ENCODE measurements at regions not wholly inside any gene's neighbourhood (a gene's known extent, or its start where the extent isn't known, plus 50 kb on each side); places are given as distances from the start of the nearest gene placed in this dataset.

GRCh38 chr7:110309941-110310340 is 781.0 kb upstream of the LRRN3 start:
- no peak for ATAC-seq
- no peak overlapping the region for H3K9ac ChIP-seq (ENCODE audit: control insufficient read depth, insufficient read depth, low read length)
- no peak for FAIRE-seq
- H3K27ac ChIP-seq (ENCODE audit: control insufficient read depth, insufficient read depth) = no peak overlapping the region
- no peaks in the 10 kb centered on the region for H3K79me2 ChIP-seq (ENCODE audit: control insufficient read depth, insufficient read depth, low read length)
- no TSS peak for BruUV-seq (replicated peaks)
- ChIA-PET CTCF (no interaction called here), RAD21 (ENCODE audit: unreplicated experiment) (no interaction called here), SMC1A (ENCODE audit: uncharacterized antibody, unreplicated experiment) (no interaction called here), POLR2A (interaction anchor here (0.6 kb wide), 1 partner anchor 91 kb away, joined by 4 read pairs; no protein-coding TSS in a partner anchor)
- H3K4me3 ChIP-seq = no peak overlapping the region
- H3K36me3 ChIP-seq (ENCODE audit: control insufficient read depth in 2 of 2, insufficient read depth in 2 of 2, low read length in 1 of 2) = no peaks in the 10 kb centered on the region
- in situ Hi-C loops (cut with MboI) = no loop called here
- no peak overlapping the region for H3K4me2 ChIP-seq (ENCODE audit: control insufficient read depth, insufficient read depth)
- H3K4me1 ChIP-seq (ENCODE audit: control insufficient read depth, insufficient read depth, low read length) = no peaks in the 10 kb centered on the region
- intact Hi-C loops (cut with micrococcal nuclease; ENCODE audit: unreplicated experiment) = no loop called here
- TF ChIP-seq MYC (IDR thresholded peaks at IDR 0.05; ENCODE audit: insufficient read depth, insufficient read length, insufficient replicate concordance, low read length, severe bottlenecking) (no peak), PAX5 (IDR thresholded peaks at IDR 0.05; ENCODE audit: borderline replicate concordance, low read depth, low read length) (no peak), SIX5 (IDR thresholded peaks at IDR 0.05; ENCODE audit: low read depth, low read length, severe bottlenecking) (no peak), ATF7 (IDR thresholded peaks at IDR 0.05; ENCODE audit: low read depth) (no peak), ZNF24 (IDR thresholded peaks at IDR 0.05) (no peak), TCF12 (IDR thresholded peaks at IDR 0.05; ENCODE audit: low read depth, low read length) (no peak), KAT2A (conservative IDR thresholded peaks at IDR 0.05; ENCODE audit: control insufficient read depth, low read depth, low read length) (no peak), BACH1 (IDR thresholded peaks at IDR 0.05; ENCODE audit: borderline replicate concordance) (no peak), SMC3 (IDR thresholded peaks at IDR 0.05; ENCODE audit: borderline replicate concordance, low read length) (no peak), HDGF (IDR thresholded peaks at IDR 0.05) (no peak), RUNX3 (IDR thresholded peaks at IDR 0.05; ENCODE audit: low read length) (no peak)
- TF ChIP-seq, protein P1, sequence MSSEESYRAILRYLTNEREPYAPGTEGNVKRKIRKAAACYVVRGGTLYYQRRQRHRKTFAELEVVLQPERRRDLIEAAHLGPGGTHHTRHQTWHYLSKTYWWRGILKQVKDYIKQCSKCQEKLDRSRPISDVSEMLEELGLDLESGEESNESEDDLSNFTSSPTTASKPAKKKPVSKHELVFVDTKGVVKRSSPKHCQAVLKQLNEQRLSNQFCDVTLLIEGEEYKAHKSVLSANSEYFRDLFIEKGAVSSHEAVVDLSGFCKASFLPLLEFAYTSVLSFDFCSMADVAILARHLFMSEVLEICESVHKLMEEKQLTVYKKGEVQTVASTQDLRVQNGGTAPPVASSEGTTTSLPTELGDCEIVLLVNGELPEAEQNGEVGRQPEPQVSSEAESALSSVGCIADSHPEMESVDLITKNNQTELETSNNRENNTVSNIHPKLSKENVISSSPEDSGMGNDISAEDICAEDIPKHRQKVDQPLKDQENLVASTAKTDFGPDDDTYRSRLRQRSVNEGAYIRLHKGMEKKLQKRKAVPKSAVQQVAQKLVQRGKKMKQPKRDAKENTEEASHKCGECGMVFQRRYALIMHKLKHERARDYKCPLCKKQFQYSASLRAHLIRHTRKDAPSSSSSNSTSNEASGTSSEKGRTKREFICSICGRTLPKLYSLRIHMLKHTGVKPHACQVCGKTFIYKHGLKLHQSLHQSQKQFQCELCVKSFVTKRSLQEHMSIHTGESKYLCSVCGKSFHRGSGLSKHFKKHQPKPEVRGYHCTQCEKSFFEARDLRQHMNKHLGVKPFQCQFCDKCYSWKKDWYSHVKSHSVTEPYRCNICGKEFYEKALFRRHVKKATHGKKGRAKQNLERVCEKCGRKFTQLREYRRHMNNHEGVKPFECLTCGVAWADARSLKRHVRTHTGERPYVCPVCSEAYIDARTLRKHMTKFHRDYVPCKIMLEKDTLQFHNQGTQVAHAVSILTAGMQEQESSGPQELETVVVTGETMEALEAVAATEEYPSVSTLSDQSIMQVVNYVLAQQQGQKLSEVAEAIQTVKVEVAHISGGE (CRISPR knock-in tag; IDR thresholded peaks at IDR 0.05) = no peak
- TF ChIP-seq, protein P2, sequence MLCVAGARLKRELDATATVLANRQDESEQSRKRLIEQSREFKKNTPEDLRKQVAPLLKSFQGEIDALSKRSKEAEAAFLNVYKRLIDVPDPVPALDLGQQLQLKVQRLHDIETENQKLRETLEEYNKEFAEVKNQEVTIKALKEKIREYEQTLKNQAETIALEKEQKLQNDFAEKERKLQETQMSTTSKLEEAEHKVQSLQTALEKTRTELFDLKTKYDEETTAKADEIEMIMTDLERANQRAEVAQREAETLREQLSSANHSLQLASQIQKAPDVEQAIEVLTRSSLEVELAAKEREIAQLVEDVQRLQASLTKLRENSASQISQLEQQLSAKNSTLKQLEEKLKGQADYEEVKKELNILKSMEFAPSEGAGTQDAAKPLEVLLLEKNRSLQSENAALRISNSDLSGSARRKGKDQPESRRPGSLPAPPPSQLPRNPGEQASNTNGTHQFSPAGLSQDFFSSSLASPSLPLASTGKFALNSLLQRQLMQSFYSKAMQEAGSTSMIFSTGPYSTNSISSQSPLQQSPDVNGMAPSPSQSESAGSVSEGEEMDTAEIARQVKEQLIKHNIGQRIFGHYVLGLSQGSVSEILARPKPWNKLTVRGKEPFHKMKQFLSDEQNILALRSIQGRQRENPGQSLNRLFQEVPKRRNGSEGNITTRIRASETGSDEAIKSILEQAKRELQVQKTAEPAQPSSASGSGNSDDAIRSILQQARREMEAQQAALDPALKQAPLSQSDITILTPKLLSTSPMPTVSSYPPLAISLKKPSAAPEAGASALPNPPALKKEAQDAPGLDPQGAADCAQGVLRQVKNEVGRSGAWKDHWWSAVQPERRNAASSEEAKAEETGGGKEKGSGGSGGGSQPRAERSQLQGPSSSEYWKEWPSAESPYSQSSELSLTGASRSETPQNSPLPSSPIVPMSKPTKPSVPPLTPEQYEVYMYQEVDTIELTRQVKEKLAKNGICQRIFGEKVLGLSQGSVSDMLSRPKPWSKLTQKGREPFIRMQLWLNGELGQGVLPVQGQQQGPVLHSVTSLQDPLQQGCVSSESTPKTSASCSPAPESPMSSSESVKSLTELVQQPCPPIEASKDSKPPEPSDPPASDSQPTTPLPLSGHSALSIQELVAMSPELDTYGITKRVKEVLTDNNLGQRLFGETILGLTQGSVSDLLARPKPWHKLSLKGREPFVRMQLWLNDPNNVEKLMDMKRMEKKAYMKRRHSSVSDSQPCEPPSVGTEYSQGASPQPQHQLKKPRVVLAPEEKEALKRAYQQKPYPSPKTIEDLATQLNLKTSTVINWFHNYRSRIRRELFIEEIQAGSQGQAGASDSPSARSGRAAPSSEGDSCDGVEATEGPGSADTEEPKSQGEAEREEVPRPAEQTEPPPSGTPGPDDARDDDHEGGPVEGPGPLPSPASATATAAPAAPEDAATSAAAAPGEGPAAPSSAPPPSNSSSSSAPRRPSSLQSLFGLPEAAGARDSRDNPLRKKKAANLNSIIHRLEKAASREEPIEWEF (IDR thresholded peaks at IDR 0.05; ENCODE audit: insufficient replicate concordance, low read depth, low read length) = no peak
- DNase-seq (ENCODE audit: low read depth, low spot score) = no peak
- H3K27me3 ChIP-seq (replicated peaks in 1 of 2; ENCODE audit: control insufficient read depth in 2 of 2, insufficient read depth in 2 of 2, low read length in 1 of 2) = no peaks in the 10 kb centered on the region
- no peaks in the 10 kb centered on the region for H4K20me1 ChIP-seq (ENCODE audit: control insufficient read depth, insufficient read depth)
- no peak overlapping the region for H2AFZ ChIP-seq (ENCODE audit: control insufficient read depth, low read depth, low read length)
- no peaks in the 10 kb centered on the region for H3K9me3 ChIP-seq (replicated peaks; ENCODE audit: control insufficient read depth, insufficient read depth, low read length)
